Activated CD8-positive, alpha-beta memory T cell treated with anti-CD3 and anti-CD28 coated beads, Interleukin-2, amount 50 U/mL, for 24 hours (primary cell): ENCODE measurements at regions not wholly inside any gene's neighbourhood (a gene's known extent, or its start where the extent isn't known, plus 50 kb on each side); places are given as distances from the start of the nearest gene placed in this dataset.
"Not testable (repeated sequence)": the region's sequence is repeated elsewhere in the genome, so short reads cannot be mapped to it uniquely, and the experiment has no call there.

ENCODE experiments used
- DNase-seq: peaks from one replicate; pipeline ENCODE4 v3.0.0-alpha.2; 2020; ENCODE audit errors: extremely low read depth

DNA sequence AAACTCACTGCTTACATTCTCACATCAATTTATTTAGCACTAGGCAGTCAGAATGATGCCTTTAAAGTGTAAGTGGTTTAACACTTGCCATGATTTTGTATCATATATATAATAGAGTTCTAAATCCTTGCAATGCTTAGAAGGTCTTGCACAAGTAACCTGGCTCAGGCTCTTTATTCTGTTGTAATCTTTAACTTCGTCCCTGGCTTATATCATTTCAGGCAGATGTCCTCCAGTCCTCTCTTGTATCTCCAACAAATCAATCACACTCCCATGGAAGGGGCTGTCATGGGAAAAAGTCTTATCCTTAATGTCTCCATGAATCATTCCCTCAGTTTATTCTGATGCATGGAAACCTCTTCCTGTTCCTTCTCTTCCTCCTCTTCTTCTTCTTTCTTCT is 841.6 kb upstream of the B3GALT2 start:
- DNase-seq, result no peak

DNA sequence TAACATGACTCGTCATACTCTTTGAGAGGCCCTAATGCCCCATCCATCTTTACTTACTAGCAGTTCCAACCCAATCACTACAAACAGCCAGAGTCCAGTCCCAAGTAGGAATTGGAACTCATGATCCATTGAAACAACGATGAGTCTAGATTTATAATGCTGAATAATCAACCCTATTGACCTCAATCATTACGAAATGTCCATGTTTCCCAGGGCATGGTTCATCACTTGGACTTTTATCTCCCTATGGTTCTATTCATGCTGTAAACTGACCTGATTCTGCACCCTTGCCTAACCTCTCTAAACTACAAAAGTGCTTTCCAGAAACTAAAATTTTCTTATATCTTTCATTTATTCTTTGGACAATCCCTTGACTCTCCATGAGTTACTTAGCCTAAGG is 840.0 kb upstream of the B3GALT2 start:
- DNase-seq, result no peak

DNA sequence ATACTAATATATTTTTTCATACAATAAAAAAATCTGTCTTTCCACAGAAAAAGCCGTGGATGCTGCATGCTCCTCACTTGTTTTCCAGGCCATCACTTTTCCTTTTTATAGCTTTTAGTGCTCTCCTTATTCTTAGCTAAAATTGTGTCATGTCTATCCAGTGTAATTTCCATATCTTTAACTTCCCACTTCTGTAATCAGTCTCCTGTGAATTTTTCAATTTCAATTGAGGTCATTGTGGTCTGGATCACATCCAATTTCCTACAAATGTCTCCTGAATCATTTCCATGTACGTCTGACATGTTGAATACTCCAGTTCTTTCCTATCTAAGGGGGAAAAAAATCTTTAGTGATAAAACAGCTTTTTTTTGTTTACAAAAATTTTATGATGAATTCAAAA is 838.2 kb upstream of the B3GALT2 start:
- no peak for DNase-seq

DNA sequence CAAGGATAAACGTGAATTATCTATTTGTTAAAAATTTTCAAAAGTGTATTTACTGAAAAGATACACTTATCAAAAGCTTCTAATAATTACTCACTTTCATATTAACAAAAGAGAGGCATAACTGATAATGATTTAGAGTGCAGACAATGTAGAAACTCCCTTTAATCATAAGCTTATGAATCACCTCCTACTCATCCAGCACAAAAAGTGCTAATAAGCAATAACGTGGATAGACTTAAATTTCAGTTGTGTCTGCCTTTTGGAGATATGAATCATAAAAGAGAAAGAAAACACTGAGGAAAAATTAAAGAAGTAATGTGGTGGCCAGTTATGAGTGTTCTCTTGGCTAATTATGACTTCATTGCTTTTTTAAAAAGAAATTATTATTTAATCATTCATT is 827.6 kb upstream of the B3GALT2 start:
- no peak for DNase-seq

DNA sequence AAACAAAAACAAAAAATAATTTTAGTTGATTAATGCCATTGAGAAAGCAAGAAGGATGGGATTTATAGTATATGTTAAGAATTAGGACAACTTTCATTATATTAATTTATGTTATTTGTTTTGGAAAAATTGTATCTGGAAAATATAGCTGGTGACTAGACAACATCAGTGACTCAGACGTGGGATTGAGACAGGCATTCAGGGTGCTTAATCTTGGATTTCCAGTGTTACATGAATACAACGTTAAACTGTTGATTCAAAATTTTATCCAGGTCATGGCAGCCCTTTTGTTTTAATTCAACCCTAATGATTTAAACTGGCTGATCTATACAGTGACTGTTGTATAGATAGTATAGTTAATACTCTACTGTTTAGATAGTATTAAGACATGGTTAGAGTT is 827.1 kb upstream of the B3GALT2 start:
- DNase-seq, result no peak

DNA sequence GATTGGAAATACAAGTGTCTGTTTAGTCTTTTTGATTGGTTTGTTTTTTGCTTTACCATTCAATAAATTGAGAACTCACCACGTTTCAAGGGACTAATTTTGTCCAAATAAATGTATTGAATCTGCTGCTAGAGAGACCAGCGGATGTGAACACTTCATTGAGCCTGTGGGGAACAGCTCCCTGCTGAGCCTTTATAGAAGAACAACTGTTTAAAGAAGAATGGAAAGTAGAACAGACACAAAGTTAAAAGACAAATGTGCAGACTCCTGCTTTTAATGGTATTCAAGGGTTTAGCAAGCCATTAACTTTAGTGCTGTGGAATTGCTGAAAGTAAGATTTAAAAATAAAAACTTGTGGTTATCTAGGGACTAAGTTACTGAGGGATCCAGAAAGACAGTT is 817.7 kb upstream of the B3GALT2 start:
- no peak for DNase-seq

DNA sequence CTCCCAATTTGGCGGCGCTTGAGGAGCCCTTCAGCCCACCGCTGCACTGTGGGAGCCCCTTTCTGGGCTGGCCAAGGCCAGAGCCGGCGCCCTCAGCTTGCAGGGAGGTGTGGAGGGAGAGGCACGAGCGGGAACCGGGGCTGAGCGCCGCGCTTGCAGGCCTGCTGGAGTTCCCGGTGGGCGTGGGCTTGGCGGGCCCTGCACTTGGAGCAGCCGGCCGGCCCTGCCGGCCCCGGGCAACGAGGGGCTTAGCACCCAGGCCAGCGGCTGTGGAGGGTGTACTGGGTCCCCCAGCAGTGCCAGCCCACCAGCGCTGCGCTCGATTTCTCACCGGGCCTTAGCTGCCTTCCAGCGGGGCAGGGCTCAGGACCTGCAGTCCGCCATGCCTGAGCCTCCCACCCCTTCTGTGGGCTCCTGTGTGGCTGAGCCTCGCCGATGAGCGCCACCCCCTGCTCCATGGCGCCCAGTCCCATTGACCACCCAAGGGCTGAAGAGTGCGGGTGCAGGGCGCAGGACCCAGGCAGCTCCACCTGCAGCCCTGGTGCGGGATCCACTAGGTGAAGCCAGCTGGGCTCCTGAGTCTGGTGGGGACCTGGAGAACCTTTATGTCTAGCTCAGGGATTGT is 815.4 kb upstream of the B3GALT2 start:
- not testable (repeated sequence) for DNase-seq

DNA sequence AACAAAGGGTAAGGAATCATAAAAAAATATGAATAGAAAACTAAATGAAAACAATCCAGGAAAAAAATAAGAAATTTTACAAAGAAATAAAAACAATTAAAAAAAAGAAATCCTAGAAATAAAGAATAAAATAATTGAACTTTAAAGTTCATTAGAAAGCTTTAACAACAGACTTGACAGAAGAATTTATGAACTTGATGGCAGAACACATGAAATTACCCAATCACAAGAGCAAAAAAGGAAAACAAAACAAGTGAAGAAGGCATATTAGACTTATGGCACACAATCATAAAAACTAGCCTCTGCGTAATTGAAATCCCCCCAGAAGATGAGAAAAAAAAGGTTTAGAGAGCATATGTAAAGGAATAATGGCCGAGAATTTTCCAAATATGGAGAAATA is 802.5 kb upstream of the B3GALT2 start:
- no peak for DNase-seq

DNA sequence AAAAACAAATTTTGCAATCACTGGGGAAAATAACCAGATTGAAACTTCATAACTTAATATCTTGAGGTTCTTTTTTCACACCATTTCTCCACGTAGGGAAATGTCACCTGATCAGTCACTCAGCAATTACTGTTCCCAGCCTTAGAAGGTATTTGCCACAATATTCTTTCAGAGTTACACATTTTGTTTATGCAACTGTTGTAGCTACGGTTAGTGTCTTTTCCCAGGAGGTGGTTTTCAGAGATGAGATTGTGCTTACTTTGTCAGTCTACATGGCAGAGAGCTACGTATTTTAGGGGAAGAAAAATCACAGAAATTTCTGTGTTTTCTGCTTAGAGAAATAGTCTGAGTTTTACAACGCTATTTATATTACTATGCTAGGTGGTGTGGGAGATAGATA is 792.8 kb upstream of the B3GALT2 start:
- no peak for DNase-seq

DNA sequence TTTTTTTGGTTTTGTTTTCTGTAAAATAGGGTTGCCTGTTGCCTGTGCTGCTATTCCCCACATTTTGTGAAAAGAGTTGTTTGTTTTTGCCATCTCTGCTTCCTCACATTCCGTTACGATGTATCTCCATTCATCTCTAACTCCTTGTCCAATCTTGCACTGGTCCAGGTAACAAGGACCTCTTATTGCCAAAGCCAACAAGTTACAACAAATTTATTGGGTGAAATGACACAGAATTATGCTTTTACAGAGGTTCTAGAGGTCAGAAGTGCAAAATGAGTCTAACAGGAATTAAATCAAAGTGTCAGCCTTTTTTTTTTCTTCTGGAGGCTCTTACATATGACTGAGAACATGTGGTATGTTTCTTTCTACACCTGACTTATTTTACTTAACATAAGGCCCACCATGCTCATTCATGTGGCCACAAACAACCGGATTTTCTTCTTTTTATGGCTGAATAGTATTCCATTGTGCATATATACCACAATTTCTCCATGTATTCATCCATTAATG is 787.9 kb upstream of the B3GALT2 start:
- DNase-seq, result no peak

DNA sequence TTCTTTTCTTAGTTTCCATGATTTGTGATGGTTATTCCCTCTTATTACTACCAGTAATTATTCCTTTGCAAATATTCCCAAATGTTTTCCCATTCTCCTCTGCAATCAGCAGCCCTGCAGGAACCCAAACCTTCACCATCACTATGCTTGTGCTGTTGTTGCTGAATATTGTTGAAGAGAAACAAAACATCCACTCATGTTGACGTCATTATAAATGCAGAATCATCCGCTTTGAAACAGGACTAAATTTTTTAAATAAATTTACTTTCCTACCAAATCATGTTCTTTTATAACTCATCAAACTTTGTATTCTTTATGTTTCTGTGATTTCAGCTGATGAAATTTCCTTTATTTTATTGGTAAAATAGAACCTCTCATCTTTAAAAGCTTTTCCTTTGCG is 787.0 kb upstream of the B3GALT2 start:
- no peak for DNase-seq

DNA sequence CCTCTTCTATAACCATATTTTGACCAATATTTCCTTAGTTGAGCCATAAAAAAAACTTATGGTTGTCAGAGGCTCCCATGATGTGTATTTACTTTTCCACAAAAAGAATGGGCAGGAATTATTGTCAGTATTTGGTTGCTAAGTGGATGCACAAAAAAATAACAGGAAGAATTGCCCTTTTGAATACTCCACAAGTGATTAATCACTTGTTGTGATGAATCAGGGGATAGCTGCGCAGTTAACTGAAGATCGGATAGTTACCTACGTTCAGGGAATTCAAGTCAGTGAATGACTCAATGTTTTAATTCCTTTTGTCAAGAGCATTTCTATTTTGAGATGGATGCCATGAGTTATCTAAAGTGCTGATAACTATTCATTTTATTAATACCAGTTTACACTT is 785.2 kb upstream of the B3GALT2 start:
- no peak for DNase-seq

DNA sequence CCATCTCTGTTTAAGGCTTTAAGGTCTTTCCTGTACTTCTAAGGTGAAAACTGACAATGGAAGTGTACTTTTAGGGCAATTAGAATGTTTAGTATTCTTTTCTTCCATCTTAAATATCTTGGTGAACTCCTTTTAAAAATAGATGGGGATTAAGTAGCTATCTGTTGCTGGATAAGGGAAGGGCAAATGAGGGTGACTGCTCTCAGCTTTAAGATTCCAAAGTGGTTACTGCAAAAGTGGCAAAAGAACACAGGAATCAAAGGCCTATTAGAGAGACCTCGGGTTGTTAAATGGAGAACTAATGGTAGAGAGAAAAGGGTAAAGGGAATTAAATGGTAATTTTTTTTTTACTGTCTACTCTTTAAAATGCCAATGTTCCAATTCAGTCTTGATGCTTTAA is 774.1 kb upstream of the B3GALT2 start:
- no peak for DNase-seq

DNA sequence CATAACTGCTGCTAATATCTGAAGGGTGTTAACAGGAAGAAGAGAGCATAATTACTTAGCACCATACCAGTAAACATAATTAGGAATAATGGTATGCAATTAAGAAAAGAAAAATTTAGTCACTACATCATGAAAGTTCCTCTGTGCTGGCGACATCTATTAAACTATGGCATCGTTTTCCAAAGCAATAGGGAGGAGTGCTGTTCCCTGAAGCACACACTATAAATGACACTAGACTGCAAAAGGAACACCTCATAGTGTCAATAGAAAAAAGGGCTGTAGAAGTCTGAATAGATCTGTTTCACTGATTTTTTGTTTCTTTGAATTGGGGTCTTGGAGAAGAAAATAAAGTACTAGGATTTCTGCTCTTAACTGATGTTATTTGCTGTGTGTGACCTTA is 773.6 kb upstream of the B3GALT2 start:
- DNase-seq, result no peak

DNA sequence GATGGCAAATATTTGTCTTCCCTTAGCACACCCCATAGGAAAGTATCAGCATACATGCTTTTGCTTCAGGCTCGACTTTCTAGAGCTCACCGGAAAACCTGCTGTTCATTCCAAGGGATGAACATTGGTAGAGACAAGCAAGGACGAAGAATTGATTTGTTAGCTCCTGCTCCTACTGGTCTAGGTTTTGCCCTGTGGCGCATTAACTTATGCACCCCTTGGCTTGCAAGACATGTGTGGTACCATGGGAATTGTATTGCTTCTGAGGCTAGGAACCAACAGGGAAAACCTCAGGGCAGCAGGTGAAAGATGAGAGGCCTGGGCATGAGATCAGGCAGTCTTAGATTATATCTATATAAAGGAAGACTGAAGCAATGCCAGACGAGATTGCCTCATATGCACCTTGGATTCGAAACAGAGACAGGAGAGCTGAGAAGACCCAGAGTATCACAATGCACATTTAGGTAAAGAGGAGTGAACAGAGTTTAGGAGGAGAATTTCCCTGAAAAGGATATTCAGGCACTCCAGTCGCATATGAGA is 771.2 kb upstream of the B3GALT2 start:
- DNase-seq, result no peak

DNA sequence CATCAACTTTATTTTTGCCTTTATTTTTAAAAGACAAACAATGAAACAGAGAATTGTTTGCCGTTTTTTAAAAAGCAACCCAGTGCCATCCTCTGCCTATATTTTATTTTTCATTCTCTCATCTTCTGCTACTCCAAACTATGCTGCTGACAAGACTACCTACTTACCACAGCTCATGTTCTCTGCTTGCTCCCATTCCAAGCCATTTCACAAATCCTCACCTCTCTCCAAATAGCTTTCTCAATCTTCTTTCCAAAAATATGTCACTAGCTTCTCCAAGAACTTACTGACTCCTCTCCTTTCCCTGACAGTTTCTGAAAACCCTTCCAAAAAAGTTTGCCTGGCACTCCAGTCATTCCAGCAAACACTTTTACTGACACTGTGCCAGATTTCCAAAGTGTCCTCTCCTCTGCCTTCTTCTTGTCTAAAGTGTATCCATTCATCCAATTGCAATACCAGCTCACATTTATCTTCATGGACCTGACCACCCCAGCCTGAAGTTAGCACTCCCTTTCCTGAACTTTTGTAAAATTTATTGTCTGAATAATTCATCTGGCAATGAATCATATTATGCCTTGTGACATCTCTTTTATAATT is 766.5 kb upstream of the B3GALT2 start:
- no peak for DNase-seq

DNA sequence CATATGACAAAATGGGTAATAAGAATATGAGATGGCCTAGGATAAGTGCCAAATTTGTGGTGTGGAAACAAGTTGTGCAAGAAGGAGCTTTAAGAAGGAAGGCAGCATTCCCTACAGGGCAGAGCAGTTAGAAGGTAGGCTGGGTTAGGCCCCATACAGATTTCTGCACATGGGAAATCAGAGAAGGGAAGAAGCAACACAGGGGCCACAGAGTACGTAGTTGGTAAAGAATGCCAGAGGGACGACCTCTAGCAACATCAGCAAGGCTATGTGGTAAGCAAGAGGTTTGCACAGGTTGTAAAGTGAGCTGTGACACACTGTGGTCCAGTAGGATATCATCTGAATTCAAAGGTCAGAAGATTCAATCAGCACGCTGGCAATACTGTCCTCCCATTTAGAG is 765.6 kb upstream of the B3GALT2 start:
- DNase-seq, result no peak

DNA sequence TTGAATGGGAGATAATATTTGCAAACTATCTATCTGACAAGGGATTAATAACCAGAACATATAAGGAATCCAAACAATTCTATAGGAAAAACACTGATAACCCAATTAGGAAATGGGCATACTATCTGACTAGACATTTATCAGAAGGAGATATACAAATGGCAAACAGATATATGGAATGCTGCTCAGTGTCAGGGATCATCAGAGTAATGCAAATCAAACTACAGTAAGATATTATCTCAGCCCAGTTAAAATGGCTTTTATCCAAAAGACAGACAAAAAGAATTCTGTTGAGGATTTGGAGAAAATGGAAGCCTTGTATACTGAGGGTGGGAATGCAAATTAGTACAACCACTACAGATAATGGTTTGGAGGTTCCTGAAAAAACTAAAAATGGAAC is 758.0 kb upstream of the B3GALT2 start:
- DNase-seq, result no peak

DNA sequence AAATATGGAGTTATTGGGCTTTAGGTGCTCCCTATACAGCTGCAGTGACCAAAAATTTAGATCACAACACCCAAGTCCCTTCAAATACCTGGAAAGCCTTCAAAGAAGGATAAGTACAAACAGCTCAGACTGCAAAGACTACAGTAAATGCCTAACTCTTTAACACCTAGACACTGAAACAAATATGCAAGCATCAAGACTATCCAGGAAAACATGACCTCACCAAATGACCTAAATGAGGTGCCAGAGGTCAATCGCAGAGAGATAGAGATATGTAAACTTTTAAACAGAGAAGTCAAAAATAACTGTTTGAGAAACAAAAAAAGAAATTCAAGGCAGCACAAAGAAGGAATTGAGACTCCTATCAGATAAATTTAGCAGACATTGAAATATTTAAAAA is 753.8 kb upstream of the B3GALT2 start:
- no peak for DNase-seq

DNA sequence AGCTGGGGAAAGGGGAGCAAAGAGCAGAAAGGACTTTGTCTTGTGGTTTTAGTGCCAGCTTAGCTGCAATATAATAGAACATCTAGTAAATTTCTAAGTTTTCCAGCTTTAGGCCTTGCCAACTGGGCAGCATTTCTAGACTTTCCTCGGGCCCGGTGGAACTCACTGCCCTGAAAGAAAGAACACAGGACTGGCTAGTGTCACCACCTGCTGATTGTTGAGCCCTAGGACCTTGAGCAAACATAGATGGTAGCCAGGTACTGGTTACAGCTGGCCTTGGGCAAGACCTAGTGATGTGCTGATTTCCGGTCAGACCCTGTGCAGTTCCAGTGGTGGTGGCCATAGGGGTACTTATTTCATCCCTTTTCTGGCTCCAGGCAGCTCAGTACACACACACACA is 753.2 kb upstream of the B3GALT2 start:
- DNase-seq, result no peak

DNA sequence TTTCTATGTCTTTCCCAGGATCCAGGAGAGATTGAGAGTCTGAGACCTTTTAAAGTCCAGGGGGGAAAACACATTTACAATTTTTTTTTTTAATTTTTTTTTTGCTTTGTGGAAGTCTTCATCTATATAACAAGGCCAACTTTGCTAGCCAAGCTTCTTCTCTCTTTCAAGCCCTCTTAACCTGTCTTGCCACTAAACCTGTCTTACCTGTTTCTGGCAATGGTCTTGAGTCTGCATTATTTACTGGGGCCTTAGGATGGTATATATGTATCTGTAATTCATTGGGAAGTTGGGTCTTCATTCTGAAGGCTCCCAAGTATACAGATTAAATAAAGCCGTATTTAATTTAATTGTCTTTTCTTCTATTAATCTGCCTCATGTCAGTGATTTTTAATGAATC is 750.9 kb upstream of the B3GALT2 start:
- no peak for DNase-seq

DNA sequence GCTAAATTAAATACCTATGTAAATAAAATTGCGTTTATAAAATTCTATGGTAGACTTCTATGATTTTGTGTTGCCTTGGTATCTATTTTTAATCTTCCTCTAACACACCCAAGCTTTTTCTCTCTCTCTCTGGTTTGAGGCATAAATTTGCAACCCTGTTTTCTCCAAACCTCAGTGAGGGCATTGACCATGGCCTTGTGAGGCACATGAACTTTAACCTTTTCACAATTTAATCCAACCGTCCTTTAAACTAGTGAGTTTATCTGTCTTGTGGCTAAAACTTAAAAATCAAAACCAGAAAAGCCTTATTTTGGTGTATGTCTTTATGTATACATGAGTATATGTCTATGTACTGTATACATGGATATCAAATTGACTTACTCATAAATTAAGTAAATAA is 746.6 kb upstream of the B3GALT2 start:
- DNase-seq, result no peak

DNA sequence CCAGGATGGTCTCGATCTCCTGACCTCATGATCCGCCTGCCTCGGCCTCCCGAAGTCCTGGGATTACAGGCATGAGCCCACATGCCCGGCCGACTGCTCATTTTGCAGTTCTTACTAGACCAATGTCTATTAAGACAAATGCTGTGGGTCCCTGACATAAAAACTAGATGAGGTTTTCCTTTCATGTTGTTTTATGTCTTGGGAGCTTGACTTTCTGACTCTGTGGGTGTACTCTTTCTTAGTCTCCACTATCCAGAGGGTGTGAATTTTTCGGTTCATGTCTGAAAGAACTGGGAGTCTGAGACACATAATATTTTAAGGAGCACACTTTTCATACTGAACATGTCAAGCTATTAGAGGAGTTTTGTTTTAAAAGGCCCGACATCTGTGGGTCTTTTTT is 744.9 kb upstream of the B3GALT2 start:
- DNase-seq, result no peak
